H1 (cell line): ENCODE measurements at regions not wholly inside any gene's neighbourhood (a gene's known extent, or its start where the extent isn't known, plus 50 kb on each side); places are given as distances from the start of the nearest gene placed in this dataset.

Source experiments
- CHD2 ChIP-seq: IDR thresholded peaks from 2 replicates; pipeline ENCODE4 v1.6.1; 2012; ENCODE audit warnings: low read length, improper control_type of control experiment
- CTCF ChIP-seq, 3 experiments: IDR thresholded peaks; 1 replicate in 2 of 3; 2 replicates in 1 of 3; pipeline versions ENCODE4 v1.5.1 to v1.6.1; 2011; ENCODE audit warnings: low read length in 3 of 3, mild to moderate bottlenecking in 3 of 3, inconsistent platforms in 2 of 3, low read depth in 1 of 3, moderate library complexity in 1 of 3; ENCODE audit not compliant: insufficient read depth in 1 of 3; ENCODE audit errors: control extremely low read depth in 1 of 3
- E2F6 ChIP-seq: IDR thresholded peaks from 2 replicates; pipeline ENCODE4 v1.6.1; 2012; ENCODE audit warnings: inconsistent platforms
- EP300 ChIP-seq, 2 experiments: IDR thresholded peaks; 1 replicate in 1 of 2; 2 replicates in 1 of 2; pipeline ENCODE4 v1.6.1; 2011 to 2012; ENCODE audit warnings: low read depth in 2 of 2, low read length in 2 of 2, mild to moderate bottlenecking in 2 of 2, borderline replicate concordance in 1 of 2, inconsistent platforms in 1 of 2, moderate library complexity in 1 of 2
- MAFK ChIP-seq: IDR thresholded peaks from 2 replicates; pipeline ENCODE4 v1.6.1; 2012; ENCODE audit warnings: low read depth, mild to moderate bottlenecking, improper control_type of control experiment, low read length
- POLR2A ChIP-seq, 2 experiments: IDR thresholded peaks; 1 replicate in 1 of 2; 2 replicates in 1 of 2; pipeline ENCODE4 v1.6.1; 2011; ENCODE audit warnings: low read depth in 2 of 2, low read length in 2 of 2, mild to moderate bottlenecking in 2 of 2; ENCODE audit errors: control extremely low read depth in 1 of 2
- SUZ12 ChIP-seq: fragments of 200-600 bp; sonication (generic); IDR thresholded peaks from 2 replicates; pipeline ENCODE4 v1.6.1; 2012; ENCODE audit warnings: mild to moderate bottlenecking, inconsistent platforms, low read length, moderate library complexity, mixed read lengths
- TEAD4 ChIP-seq: IDR thresholded peaks from 2 replicates; pipeline ENCODE4 v1.6.1; 2012; ENCODE audit warnings: low read depth, low read length, inconsistent platforms, mixed read lengths
- YY1 ChIP-seq: IDR thresholded peaks from 2 replicates; pipeline ENCODE4 v1.6.1; 2011; ENCODE audit warnings: low read depth, mild to moderate bottlenecking, low read length

GRCh38 chr6:93985953-93986352 lies 566.6 kb upstream of the EPHA7 start:
- TF ChIP-seq CHD2, result no peak
- TF ChIP-seq SUZ12, result no peak
- peak in 1 of 3 experiments; percentile 6; a peak in 1 of 4 replicates for TF ChIP-seq CTCF (IDR thresholded peaks at IDR 0.05; ENCODE audit: control extremely low read depth in 1 of 3, insufficient read depth in 1 of 3, low read depth in 1 of 3, low read length in 3 of 3)
- no peak for TF ChIP-seq YY1
- TF ChIP-seq TEAD4, result no peak
- no peak for TF ChIP-seq POLR2A (IDR thresholded peaks at IDR 0.05; ENCODE audit: control extremely low read depth in 1 of 2, low read depth in 2 of 2, low read length in 2 of 2)
- TF ChIP-seq E2F6, result no peak
- no peak for TF ChIP-seq MAFK
- no peak for TF ChIP-seq EP300 (IDR thresholded peaks at IDR 0.05; ENCODE audit: borderline replicate concordance in 1 of 2, low read depth in 2 of 2, low read length in 2 of 2)
